GM18505 (cell line): ENCODE measurements at regions not wholly inside any gene's neighbourhood (a gene's known extent, or its start where the extent isn't known, plus 50 kb on each side); places are given as distances from the start of the nearest gene placed in this dataset.

Source experiments
- ATAC-seq: cut with Tn5 transposase; IDR thresholded peaks from one replicate; pipeline ENCODE4 v1.9.1; 2021; ENCODE audit not compliant: unreplicated experiment
- POLR2A ChIP-seq: IDR thresholded peaks from 4 replicates; pipeline ENCODE4 v1.6.1; 2011; ENCODE audit warnings: borderline replicate concordance; ENCODE audit not compliant: insufficient read depth, insufficient read length; ENCODE audit errors: extremely low read depth

GRCh38 chr3:18630295-18630694, 205.2 kb upstream of the SATB1 start:
- TF ChIP-seq POLR2A = no peak
- no peak for ATAC-seq

- no peak for ATAC-seq
These were observed 199.9 kb upstream of the SATB1 start for GRCh38 chr3:18625085-18625484.

DNA sequence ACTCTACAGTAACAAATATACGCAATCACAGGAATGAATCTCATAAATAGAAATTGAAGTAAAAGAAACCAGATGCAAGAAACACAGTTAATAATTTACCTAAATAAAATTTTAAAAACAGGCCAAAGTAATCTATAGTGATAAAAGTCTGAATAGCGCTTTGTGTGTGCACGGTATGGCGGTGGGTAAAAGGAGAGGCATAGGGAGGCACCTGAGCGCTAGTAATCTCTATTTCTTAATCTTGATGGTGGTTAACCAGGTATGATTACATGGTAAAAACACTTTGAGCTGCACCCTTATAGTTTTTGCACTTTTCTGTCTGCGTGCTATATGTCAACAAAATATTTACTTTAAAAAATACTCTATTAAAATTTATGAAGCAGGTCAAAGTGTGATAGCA, 198.1 kb upstream of the SATB1 start:
- TF ChIP-seq POLR2A = no peak
- ATAC-seq = no peak

More at GRCh38 chr3:18625085-18625484, 199.9 kb upstream of the SATB1 start:
- TF ChIP-seq POLR2A = no peak

GRCh38 chr3:18618723-18619122, 193.6 kb upstream of the SATB1 start:
- no peak for ATAC-seq
- TF ChIP-seq POLR2A = no peak

GRCh38 chr3:18611991-18612390, 186.9 kb upstream of the SATB1 start:
- no peak for ATAC-seq
- no peak for TF ChIP-seq POLR2A

DNA sequence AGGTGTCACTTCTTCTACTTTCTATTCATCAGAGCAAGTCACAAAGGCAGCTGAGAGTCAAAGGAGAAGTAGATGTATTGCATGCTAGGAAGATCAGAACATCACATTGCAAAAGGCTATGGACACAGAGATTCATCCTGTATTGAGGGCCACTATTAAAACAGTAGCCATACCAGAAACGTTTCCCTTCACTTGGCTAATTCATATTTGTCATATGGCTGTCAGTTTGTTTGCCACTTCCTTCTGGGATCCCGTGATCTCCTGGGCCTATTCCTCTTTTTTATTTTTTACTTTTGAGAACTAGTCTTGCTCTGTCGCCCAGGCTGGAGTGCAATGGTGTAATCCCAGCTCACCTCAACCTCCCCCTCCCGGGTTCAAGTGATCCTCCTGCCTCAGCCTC, 184.0 kb upstream of the SATB1 start:
- no peak for ATAC-seq
- TF ChIP-seq POLR2A = no peak

DNA sequence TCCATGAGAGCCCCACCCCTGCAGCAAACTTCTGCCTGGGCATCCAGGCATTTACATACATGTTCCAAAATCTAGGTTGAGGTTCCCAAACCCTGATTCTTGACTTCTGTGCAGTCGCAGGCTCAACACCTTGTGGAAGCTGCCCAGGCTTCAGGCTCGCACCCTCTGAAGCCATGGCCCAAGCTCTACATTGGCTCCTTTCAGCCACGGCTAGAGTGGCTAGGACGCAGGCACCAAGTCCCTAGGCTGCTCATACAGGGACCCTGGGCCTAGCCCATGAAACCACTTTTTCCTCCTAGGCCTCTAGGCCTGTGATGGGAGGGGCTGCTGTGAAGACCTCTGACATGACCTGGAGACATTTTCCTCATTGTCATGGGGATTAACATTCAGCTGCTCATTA, 172.8 kb upstream of the SATB1 start:
- ATAC-seq = no peak
- TF ChIP-seq POLR2A = no peak

GRCh38 chr3:18593231-18593630, 168.1 kb upstream of the SATB1 start:
- no peak for ATAC-seq
- TF ChIP-seq POLR2A = no peak

DNA sequence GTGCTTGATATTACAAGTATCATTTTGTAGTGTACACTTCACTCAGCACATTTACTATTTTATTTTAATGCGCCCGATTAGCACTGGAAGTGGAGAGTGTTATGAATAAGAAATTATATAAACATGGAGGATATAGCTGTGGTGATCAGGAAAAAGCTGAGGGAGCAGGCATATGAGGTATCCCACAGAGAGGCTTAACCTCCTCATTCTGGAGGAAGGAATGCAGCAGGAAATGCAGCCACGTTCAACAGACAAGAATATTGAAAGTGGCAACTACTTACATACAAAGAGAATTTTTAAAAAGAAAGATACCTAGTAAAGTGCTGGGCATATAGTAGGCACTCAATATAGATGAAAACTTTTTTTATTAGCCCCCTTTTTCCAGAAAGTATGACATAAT, 166.0 kb upstream of the SATB1 start:
- ATAC-seq = no peak
- no peak for TF ChIP-seq POLR2A

- TF ChIP-seq POLR2A = no peak
- no peak for ATAC-seq
These were observed 160.9 kb upstream of the SATB1 start for GRCh38 chr3:18586076-18586475.

DNA sequence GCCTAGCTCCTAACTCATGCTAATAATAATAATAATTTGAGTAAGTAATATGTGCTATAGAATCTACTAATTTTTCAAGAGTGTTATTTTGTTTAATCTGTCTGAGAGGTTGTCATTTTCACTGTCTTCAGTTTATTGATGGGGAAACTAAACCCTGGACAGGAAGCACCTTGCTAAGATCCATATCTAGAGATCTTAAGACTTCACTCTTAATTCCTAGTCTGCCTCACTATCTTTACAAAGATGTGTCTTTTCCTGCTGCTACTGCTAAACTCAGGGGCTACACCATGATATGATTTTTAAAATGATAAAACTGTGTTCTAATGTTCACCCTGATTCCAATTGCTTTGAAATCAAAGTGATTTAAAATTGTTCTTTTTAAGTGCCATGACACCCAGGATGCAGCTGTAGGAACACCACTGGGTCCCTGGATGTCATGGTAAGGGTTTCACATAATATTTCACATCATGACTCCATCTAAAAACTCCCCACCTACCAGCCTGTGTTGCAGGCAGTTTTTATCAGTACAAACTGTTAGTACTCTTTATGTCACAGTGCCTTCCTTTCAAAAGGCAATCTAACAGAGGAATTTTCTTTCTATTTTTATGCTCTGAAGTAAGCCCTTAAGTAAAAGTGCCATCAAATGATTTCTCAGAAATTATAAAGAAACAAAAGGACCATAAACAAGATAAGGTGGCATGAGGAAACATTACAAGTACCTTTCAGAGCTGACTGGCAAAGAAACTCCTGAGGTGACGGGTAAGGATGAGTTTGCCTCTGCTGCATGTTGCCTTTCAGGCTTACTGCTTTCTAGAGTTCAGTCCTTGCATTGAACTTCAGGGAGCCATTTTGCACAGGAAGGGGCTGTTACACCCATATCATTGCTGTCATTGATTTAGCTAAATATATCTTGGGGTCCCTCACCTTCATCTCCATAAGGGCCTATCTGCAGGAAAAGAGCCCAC, 160.1 kb upstream of the SATB1 start:
- TF ChIP-seq POLR2A = no peak
- ATAC-seq = no peak

GRCh38 chr3:18580268-18580667, 155.1 kb upstream of the SATB1 start:
- TF ChIP-seq POLR2A = no peak
- no peak for ATAC-seq

DNA sequence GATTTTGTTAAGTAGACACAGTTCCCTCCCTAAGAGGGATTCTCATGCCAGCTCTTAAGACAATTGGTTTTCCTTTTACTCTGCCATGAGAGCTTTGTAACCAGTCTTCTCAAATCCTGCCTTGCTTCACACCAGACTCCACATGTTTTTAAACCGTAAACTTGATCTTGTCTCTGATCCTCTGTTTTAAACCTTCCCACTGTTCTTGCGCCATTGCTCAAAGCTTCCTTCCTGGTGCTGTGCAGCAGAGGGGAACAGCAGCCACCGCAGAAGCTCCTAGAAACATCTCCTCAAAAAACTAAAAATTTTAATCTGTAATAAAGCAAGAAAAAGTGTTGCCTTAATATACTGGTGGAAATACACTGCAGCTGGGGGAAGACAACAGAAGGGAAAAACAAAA, 154.5 kb upstream of the SATB1 start:
- no peak for TF ChIP-seq POLR2A
- ATAC-seq = no peak

- no peak for ATAC-seq
- TF ChIP-seq POLR2A = no peak
These were observed 150.4 kb upstream of the SATB1 start for GRCh38 chr3:18575573-18575972.
